IPS-20b (cell line): ENCODE measurements at regions not wholly inside any gene's neighbourhood (a gene's known extent, or its start where the extent isn't known, plus 50 kb on each side); places are given as distances from the start of the nearest gene placed in this dataset.

Source experiments
- H3K27ac ChIP-seq: one replicate; pipeline ENCODE4 v1.5.1; 2013; ENCODE audit warnings: low read length
- H3K27me3 ChIP-seq: 2 replicates; pipeline ENCODE4 v1.6.1; 2013; ENCODE audit warnings: mild to moderate bottlenecking, low read length, inconsistent platforms; ENCODE audit not compliant: insufficient read depth
- H3K36me3 ChIP-seq: 2 replicates; pipeline ENCODE4 v1.6.1; 2013; ENCODE audit warnings: low read depth, mild to moderate bottlenecking, inconsistent platforms, low read length, moderate library complexity; ENCODE audit not compliant: insufficient read depth
- H3K4me1 ChIP-seq: 2 replicates; pipeline ENCODE4 v1.6.1; 2013; ENCODE audit warnings: mild to moderate bottlenecking, control low read depth, inconsistent platforms, low read length, moderate library complexity; ENCODE audit not compliant: insufficient read depth
- H3K4me3 ChIP-seq: 2 replicates; pipeline ENCODE4 v1.5.1; 2013; ENCODE audit warnings: mild to moderate bottlenecking, low read length, inconsistent platforms
- H3K9ac ChIP-seq: 2 replicates; pipeline ENCODE4 v1.6.1; 2013; ENCODE audit warnings: low read depth, mild to moderate bottlenecking, inconsistent platforms, low read length, moderate library complexity
- H3K9me3 ChIP-seq: 2 replicates; pipeline ENCODE4 v1.6.1; 2013; ENCODE audit warnings: mild to moderate bottlenecking, low read depth, low read length, inconsistent platforms; ENCODE audit not compliant: insufficient read depth

- Histone ChIP-seq H3K36me3 (no peaks in the 10 kb centered on the region), H3K9ac (no peak overlapping the region), H3K9me3 (no peaks in the 10 kb centered on the region), H3K27ac (no peak overlapping the region), H3K4me1 (no peaks in the 10 kb centered on the region), H3K27me3 (no peaks in the 10 kb centered on the region), H3K4me3 (no peak overlapping the region)
Observed at GRCh38 chr10:105494944-105495343, 853.9 kb downstream of the SORCS3 start.

- H3K9me3 ChIP-seq, result no peaks in the 10 kb centered on the region
- no peaks in the 10 kb centered on the region for H3K4me1 ChIP-seq
- no peak overlapping the region for H3K9ac ChIP-seq
- H3K27me3 ChIP-seq, result no peaks in the 10 kb centered on the region
- H3K27ac ChIP-seq, result no peak overlapping the region
- H3K4me3 ChIP-seq, result no peak overlapping the region
- H3K36me3 ChIP-seq, result no peaks in the 10 kb centered on the region
Observed at GRCh38 chr10:105494303-105494702, 853.2 kb downstream of the SORCS3 start.

DNA sequence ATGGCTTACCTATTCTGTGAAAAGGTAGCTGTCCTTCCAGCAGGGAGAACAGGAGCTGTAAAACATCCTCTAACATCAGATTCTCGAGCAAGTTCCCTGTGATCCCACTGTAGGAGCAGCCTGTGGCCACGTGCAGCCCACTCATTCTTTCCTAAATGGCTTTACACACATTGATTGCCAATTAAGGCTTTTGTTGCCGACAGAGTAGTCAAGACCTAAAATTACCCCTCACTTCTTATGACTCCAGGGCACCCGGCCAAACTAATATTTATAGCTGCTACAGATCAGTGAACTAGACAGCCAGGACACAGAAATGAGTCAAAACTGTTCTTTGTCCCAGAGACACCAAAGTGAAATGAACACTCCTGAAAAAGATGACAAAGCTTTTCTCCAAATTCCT, 832.1 kb downstream of the SORCS3 start:
- Histone ChIP-seq H3K27ac (no peak overlapping the region), H3K36me3 (no peaks in the 10 kb centered on the region), H3K4me1 (no peaks in the 10 kb centered on the region), H3K9ac (no peak overlapping the region), H3K9me3 (no peaks in the 10 kb centered on the region), H3K27me3 (no peaks in the 10 kb centered on the region), H3K4me3 (no peak overlapping the region)

DNA sequence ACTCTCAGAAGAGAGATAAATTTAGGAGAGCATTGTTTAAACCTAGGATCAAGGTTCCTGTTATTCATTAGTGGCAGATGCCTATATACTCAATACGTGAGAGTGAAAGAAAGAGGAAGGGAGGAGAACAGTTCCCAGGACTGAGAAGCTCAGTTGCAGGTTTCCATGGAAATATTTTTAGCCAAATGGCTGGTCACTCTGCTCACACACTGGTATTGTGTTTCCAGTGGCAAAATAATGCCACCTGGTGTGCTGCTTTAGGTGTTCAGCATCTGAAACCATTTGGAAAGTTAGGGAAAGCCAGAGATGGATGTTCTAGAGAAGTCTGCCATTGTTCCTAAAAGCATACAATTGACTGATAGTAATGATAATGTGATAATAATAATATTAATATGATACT, 827.7 kb downstream of the SORCS3 start:
- Histone ChIP-seq H3K36me3 (no peaks in the 10 kb centered on the region), H3K9me3 (no peaks in the 10 kb centered on the region), H3K27ac (no peak overlapping the region), H3K27me3 (no peaks in the 10 kb centered on the region), H3K4me1 (no peaks in the 10 kb centered on the region), H3K9ac (no peak overlapping the region), H3K4me3 (no peak overlapping the region)

DNA sequence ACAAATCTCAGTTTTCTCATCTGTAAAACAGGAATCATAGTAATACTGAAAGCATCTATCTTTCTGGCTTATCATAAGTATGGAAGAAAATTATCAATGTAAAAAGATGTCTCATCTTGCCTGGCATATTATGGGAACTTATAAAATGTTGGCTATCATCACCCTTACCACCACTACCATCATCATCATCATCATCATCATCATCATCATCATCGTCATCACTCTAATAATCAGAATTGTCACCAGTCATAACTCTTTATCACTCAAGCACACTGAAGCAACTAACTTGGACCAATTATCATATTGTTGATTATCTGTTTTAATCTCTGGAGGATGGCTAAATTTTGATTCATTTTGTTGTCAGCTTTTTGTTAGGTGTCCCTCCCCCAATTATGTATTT, 825.4 kb downstream of the SORCS3 start:
- H3K27ac ChIP-seq, result no peak overlapping the region
- H3K36me3 ChIP-seq, result no peaks in the 10 kb centered on the region
- no peaks in the 10 kb centered on the region for H3K27me3 ChIP-seq
- no peak overlapping the region for H3K9ac ChIP-seq
- H3K9me3 ChIP-seq, result no peaks in the 10 kb centered on the region; the same call in 1 of the 2 replicates
- no peaks in the 10 kb centered on the region for H3K4me1 ChIP-seq
- H3K4me3 ChIP-seq, result no peak overlapping the region

DNA sequence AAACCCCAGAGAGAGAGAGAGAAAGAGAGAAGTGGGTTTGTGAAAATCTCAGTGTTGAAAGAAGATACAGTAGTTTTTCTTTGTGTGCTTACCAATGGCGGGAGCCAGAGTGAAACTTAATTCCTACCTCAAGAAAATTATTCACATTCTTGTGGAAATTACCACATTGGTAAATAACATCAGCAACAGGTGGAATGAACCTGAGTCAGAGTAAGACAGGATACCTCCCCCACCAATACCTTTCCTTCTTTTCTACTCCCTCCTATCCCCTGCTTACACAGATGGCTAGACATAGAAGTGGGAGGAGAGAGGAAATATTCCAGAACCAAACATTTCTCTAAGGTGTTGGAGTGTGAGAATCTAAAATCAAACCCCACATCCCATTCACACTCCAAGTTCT, 793.9 kb downstream of the SORCS3 start:
- Histone ChIP-seq H3K27ac (no peak overlapping the region), H3K27me3 (no peaks in the 10 kb centered on the region), H3K4me1 (no peaks in the 10 kb centered on the region), H3K9me3 (no peaks in the 10 kb centered on the region), H3K36me3 (no peaks in the 10 kb centered on the region), H3K4me3 (no peak overlapping the region), H3K9ac (no peak overlapping the region)

- H3K4me3 ChIP-seq, result no peak overlapping the region
- H3K27ac ChIP-seq, result no peak overlapping the region
- H3K9ac ChIP-seq, result no peak overlapping the region
- H3K27me3 ChIP-seq, result no peaks in the 10 kb centered on the region
- no peaks in the 10 kb centered on the region for H3K4me1 ChIP-seq
- H3K9me3 ChIP-seq, result peaks cover 6% of the 10 kb centered on the region; the same call in 1 of the 2 replicates
- H3K36me3 ChIP-seq, result no peaks in the 10 kb centered on the region
Observed at GRCh38 chr10:105413997-105414396, 772.9 kb downstream of the SORCS3 start.

DNA sequence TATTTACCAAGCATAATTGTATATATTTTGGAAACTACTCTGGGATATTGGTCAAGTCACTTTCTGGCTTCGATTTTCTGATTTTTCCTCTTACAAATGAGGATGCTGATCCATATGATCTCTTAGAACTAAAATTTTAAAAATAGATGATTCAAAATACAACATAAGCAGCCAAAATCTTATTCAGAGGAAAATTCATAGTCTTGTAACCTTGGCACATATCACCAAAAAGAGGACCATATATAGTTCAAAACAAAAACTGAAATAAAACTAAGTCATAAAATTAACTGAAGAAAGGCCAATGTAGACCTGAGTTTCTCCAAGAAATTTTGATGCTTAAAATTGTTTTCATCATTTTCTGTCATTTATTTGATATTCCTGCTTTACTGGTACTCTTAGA, 768.3 kb downstream of the SORCS3 start:
- no peaks in the 10 kb centered on the region for H3K4me1 ChIP-seq
- H3K9me3 ChIP-seq, result peaks cover 7% of the 10 kb centered on the region; the same call in 1 of the 2 replicates
- H3K36me3 ChIP-seq, result no peaks in the 10 kb centered on the region
- H3K27me3 ChIP-seq, result no peaks in the 10 kb centered on the region
- H3K27ac ChIP-seq, result no peak overlapping the region
- no peak overlapping the region for H3K4me3 ChIP-seq
- H3K9ac ChIP-seq, result no peak overlapping the region

DNA sequence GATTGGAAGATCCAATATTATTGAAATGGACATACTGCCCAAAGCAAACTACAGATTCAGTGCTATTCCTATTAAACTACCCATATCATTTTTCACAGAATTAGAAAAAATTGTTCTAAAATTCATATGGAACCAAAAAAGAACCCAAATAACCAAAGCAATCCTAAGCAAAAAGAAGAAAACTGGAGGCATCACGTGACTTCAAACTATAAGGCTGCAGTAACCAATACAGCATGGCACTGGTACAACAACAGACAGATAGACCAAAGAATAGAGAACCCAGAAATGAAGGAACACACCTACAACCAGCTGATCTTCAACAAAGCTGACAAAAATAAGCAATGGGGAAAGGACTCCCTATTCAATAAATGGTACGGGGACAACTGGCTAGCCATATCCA, 765.4 kb downstream of the SORCS3 start:
- H3K36me3 ChIP-seq, result no peaks in the 10 kb centered on the region
- peaks cover 7% of the 10 kb centered on the region; the same call in 1 of the 2 replicates for H3K9me3 ChIP-seq
- no peak overlapping the region for H3K4me3 ChIP-seq
- no peaks in the 10 kb centered on the region for H3K4me1 ChIP-seq
- no peak overlapping the region for H3K27ac ChIP-seq
- no peak overlapping the region for H3K9ac ChIP-seq
- H3K27me3 ChIP-seq, result no peaks in the 10 kb centered on the region

GRCh38 chr10:105398202-105398601, 757.1 kb downstream of the SORCS3 start:
- H3K9me3 ChIP-seq, result no peaks in the 10 kb centered on the region
- no peak overlapping the region for H3K27ac ChIP-seq
- H3K27me3 ChIP-seq, result no peaks in the 10 kb centered on the region
- H3K9ac ChIP-seq, result no peak overlapping the region
- no peaks in the 10 kb centered on the region for H3K36me3 ChIP-seq
- no peak overlapping the region for H3K4me3 ChIP-seq
- no peaks in the 10 kb centered on the region for H3K4me1 ChIP-seq

DNA sequence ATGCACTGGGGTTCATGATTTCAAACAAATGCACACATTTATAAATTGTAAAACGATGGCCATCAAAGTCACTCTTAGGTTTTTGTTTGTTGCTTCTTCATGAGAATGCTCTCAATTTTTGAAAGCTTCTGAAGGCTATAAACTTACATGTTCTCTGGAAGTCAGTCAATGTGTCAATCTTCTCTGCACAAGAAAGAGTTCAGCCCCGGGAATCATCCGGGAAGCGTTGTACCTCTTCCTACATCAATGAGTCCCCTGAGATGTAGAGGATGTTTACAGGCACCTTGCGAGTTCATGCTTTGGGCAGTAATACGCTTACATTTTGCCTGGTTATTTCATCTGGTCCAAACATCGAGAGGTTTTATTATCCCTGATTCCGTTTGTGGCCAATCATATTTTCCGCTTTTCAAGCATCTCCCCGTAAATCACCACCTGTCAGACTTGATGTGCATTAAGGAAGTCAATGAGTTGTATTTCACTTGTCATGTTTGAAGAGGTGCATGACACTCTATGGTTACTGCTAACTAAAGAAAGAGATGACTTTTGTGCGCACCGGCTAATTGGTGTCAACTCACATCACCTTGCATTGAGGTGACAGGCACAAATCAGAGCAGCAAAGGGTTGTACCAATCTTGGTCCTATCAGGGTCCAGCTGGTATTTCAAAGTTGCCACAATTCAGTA, 750.7 kb downstream of the SORCS3 start:
- H3K36me3 ChIP-seq, result no peaks in the 10 kb centered on the region
- H3K4me3 ChIP-seq, result no peak overlapping the region
- H3K9ac ChIP-seq, result no peak overlapping the region
- H3K27me3 ChIP-seq, result no peaks in the 10 kb centered on the region
- H3K9me3 ChIP-seq, result no peaks in the 10 kb centered on the region
- no peaks in the 10 kb centered on the region for H3K4me1 ChIP-seq
- H3K27ac ChIP-seq, result no peak overlapping the region

DNA sequence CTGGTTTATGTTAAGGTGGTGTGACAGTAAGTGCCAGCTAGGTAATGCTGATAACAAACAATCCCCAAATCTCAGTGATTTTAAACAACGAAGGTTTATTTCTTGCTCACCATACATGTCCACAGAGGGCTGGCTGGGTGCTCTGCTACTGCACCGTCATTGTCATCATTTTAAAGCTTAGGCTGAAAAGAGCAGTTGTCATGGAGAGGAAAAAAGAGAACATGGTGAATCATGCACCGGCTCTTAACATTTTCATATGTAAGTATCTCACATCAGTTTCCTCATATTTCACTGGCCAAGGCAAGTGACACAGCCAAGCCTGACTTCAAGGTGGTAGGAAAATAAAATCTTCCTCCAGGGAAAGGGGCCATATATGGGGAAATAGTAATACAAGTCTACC, 746.9 kb downstream of the SORCS3 start:
- Histone ChIP-seq H3K27ac (no peak overlapping the region), H3K9ac (no peak overlapping the region), H3K36me3 (no peaks in the 10 kb centered on the region), H3K27me3 (no peaks in the 10 kb centered on the region), H3K4me3 (no peak overlapping the region), H3K9me3 (no peaks in the 10 kb centered on the region), H3K4me1 (no peaks in the 10 kb centered on the region)
